AG10803 (cell line): ENCODE measurements at regions not wholly inside any gene's neighbourhood (a gene's known extent, or its start where the extent isn't known, plus 50 kb on each side); places are given as distances from the start of the nearest gene placed in this dataset.

Source experiments
- DNase-seq: peaks from one replicate; pipeline ENCODE4 v3.0.0; 2010; ENCODE audit warnings: low read depth
- H3K4me3 ChIP-seq: 2 replicates; pipeline ENCODE4 v1.5.1; 2011; ENCODE audit warnings: mild to moderate bottlenecking, low read length, control low read depth
- TF ChIP-seq, protein P1 (sequence below): conservative IDR thresholded peaks from 2 replicates; pipeline ENCODE4 v1.5.1; 2011; ENCODE audit warnings: mild to moderate bottlenecking, low read length, control low read depth, inconsistent platforms

GRCh38 chr4:147129687-147130086 lies 184.0 kb upstream of the TTC29 start:
- TF ChIP-seq, protein P1, sequence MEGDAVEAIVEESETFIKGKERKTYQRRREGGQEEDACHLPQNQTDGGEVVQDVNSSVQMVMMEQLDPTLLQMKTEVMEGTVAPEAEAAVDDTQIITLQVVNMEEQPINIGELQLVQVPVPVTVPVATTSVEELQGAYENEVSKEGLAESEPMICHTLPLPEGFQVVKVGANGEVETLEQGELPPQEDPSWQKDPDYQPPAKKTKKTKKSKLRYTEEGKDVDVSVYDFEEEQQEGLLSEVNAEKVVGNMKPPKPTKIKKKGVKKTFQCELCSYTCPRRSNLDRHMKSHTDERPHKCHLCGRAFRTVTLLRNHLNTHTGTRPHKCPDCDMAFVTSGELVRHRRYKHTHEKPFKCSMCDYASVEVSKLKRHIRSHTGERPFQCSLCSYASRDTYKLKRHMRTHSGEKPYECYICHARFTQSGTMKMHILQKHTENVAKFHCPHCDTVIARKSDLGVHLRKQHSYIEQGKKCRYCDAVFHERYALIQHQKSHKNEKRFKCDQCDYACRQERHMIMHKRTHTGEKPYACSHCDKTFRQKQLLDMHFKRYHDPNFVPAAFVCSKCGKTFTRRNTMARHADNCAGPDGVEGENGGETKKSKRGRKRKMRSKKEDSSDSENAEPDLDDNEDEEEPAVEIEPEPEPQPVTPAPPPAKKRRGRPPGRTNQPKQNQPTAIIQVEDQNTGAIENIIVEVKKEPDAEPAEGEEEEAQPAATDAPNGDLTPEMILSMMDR, result no peak
- no peak overlapping the region for H3K4me3 ChIP-seq
- DNase-seq, result no peak

DNA sequence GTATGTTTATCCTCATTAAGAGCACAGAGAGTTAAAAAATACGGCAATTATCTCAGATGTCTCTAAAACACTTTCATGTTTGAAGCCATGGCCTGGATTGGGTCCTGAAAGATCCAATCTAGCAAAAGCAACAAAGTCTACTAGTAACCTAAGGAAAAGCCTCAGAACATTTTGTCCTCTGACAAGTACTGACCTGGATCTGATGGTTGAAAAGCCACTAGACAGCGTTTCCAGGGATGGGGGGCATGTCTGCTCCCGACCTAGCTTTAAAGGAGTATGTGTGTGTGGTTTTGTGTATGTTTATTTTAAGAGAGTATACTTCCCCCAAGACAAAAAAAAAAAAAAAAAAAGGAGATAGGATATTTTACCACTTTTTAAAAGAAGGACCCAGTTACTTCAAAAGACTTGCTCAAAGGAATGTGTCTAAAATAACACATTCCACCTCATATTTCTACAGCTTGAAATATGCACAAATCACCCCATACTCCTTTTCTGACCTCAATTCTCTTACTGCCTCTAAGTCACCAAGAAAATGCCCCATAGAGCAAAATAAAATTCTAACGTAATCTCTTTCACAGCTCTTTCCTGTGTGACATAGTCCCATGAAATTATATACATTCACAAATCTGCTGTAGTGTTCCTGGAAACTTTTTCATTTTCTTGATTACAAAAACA lies 189.0 kb upstream of the TTC29 start:
- TF ChIP-seq, protein P1, result no peak
- no peak overlapping the region for H3K4me3 ChIP-seq
- no peak for DNase-seq

- H3K4me3 ChIP-seq, result no peak overlapping the region
- no peak for DNase-seq
- TF ChIP-seq, protein P1, result no peak
Measured at GRCh38 chr4:147136310-147136709, 190.6 kb upstream of the TTC29 start.

DNA sequence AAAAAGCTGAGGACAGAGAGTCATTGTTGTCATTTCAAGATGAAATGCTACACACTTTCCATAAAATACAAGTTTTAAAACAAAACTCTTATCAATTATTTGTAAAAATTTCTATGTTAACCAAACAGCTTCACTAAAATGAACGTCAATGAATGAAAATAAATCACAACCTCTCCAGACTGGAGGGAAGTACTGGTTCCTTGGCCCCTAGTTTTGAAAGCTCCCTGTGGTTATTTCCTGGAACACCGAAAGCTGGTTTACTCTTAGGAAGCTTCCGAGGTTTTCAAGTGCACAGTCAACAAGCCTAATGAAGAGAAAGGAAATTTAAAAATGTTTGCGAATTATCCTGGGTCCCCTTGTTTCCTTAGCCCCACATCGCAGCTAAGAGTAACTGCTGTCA lies 191.1 kb upstream of the TTC29 start:
- TF ChIP-seq, protein P1, result no peak
- DNase-seq, result no peak
- H3K4me3 ChIP-seq, result no peak overlapping the region

DNA sequence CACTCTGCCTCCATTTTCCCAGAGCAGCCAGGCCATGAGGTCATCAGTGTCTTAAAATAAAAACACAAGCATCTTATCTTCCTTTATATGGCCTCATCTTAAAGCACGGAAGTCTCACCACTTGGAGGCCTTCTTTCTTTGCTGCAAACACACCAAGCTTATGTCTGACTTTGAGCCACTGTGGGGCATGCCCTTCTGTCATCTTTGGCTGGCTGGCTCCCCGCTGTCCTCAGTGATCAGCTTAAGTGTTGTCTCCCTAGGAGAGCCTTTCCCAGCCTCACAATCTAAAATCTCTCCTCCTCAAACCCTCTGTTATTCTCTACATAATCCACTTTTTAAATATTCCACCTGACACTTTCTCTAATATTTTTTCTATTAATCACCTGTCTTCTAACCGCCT lies 191.6 kb upstream of the TTC29 start:
- TF ChIP-seq, protein P1, result no peak
- no peak for DNase-seq
- H3K4me3 ChIP-seq, result no peak overlapping the region

DNA sequence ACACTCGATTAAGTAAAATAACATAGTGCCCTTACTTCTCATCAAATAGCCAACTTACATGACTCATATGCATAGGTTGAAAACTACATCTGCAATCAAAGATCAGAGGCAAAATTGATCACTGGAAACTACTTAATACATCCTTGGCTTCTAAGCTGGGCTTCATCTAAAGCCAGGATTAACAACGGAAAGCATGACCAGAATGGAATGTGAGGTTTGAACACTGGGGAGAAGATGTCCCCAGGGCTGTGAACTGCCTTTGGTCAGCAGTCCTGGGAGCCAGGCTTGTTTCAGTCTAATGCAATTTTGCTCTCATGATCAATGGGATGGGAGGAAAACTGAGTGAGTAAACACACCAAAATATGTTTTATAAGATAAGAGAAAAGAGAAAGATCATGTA lies 192.5 kb upstream of the TTC29 start:
- no peak overlapping the region for H3K4me3 ChIP-seq
- peak; percentile 17 for DNase-seq
- TF ChIP-seq, protein P1, result no peak

DNA sequence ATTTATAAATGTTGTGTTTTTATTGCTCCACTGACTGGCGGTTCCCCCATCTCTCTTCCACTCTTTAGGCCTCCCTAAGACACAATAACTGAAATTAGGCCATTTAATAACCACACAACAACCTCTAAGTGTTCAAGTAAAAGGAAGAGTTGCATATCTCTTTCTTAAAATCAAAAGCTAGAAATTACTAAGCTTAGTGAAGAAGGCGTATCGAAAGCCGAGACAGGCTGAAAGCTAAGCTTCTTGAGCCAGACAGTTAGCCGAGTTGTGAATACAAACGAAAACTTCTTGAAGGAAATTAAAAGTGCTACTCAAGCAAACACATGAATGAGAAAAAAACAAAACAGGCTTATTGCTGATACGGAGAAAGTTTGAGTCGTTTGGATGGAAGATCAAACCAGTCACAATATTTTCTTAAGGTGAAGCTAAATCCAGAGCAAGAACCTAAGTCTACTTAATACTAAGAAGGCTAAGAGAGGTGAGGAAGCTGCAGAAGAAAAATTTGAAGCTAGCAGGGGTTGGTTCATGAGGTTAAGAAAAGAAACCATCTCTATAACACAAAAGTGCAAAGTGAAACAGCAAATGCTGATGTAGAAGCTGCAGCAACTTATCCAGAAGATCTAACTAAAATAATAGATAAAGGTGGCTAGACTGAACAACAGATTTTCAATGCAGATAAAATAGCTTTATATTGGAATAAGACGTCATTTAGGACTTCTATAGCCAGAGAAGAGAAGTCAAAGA lies 194.0 kb upstream of the TTC29 start:
- H3K4me3 ChIP-seq, result no peak overlapping the region
- TF ChIP-seq, protein P1, result no peak
- DNase-seq, result no peak
